OCI-LY3 (cell line): ENCODE measurements at regions not wholly inside any gene's neighbourhood (a gene's known extent, or its start where the extent isn't known, plus 50 kb on each side); places are given as distances from the start of the nearest gene placed in this dataset.

Experiments
- EZH2phosphoT487 ChIP-seq: fragments of 200-600 bp; shearing (Covaris generic); IDR thresholded peaks from 2 replicates; pipeline ENCODE4 v1.6.1; 2018; ENCODE audit warnings: antibody characterized with exemption, mixed run types, low read depth
- TF ChIP-seq, protein P1 (sequence below): fragments of 200-600, 300-600 bp; sonication (generic); IDR thresholded peaks from 2 replicates; pipeline ENCODE4 v1.5.1; 2014; ENCODE audit warnings: antibody characterized with exemption, low read length, low read depth

DNA sequence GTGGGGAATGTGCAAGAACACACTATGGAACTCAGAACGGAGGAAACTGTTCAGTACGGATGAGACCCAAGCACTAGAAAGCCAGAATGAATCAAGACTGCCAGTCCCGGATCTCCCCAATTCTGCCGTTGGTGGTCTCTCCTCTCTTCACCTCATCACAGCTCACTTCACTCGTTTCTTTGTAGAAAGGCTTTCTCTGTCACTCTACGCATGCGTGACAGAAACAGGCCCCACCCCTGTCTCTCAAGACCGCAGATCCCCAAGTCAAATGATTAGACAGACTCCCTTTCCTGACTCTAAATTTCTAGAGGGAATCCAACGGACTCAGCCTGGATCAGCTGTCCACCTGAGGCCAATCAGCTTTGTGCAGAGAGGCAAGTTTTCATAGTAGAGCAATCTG lies 505.7 kb upstream of the ADAMTS9 start:
- TF ChIP-seq, protein P1, sequence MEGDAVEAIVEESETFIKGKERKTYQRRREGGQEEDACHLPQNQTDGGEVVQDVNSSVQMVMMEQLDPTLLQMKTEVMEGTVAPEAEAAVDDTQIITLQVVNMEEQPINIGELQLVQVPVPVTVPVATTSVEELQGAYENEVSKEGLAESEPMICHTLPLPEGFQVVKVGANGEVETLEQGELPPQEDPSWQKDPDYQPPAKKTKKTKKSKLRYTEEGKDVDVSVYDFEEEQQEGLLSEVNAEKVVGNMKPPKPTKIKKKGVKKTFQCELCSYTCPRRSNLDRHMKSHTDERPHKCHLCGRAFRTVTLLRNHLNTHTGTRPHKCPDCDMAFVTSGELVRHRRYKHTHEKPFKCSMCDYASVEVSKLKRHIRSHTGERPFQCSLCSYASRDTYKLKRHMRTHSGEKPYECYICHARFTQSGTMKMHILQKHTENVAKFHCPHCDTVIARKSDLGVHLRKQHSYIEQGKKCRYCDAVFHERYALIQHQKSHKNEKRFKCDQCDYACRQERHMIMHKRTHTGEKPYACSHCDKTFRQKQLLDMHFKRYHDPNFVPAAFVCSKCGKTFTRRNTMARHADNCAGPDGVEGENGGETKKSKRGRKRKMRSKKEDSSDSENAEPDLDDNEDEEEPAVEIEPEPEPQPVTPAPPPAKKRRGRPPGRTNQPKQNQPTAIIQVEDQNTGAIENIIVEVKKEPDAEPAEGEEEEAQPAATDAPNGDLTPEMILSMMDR = no peak
- TF ChIP-seq EZH2phosphoT487 = no peak
